Astrocyte (in vitro differentiated cells and primary cell): ENCODE measurements at regions not wholly inside any gene's neighbourhood (a gene's known extent, or its start where the extent isn't known, plus 50 kb on each side); places are given as distances from the start of the nearest gene placed in this dataset.

Source experiments
- DNase-seq: peaks from one replicate; pipeline ENCODE4 v3.0.0-alpha.2; 2010; ENCODE audit warnings: low read depth
- FAIRE-seq: peaks from 2 replicates; lab custom pipeline; 2011; peaks lifted over from hg19 to GRCh38; lab: Jason Lieb, UNC
- H2AFZ ChIP-seq: 2 replicates; pipeline ENCODE4 v1.6.0; 2012; ENCODE audit warnings: low read depth, low read length, inconsistent platforms
- H3K27ac ChIP-seq: 2 replicates; pipeline ENCODE4 v1.5.1; 2011; ENCODE audit warnings: low read depth, low read length, inconsistent platforms
- H3K27me3 ChIP-seq: 2 replicates; pipeline ENCODE4 v1.6.0; 2011; ENCODE audit warnings: low read length, inconsistent platforms; ENCODE audit not compliant: insufficient read depth
- H3K36me3 ChIP-seq: 2 replicates; pipeline ENCODE4 v1.5.1; 2011; ENCODE audit warnings: low read length, inconsistent platforms; ENCODE audit not compliant: insufficient read depth
- H3K4me1 ChIP-seq: 2 replicates; pipeline ENCODE4 v1.5.1; 2011; ENCODE audit warnings: low read length, inconsistent platforms; ENCODE audit not compliant: insufficient read depth
- H3K4me2 ChIP-seq: 2 replicates; pipeline ENCODE4 v1.6.0; 2012; ENCODE audit warnings: low read length, inconsistent platforms
- H3K4me3 ChIP-seq: 2 replicates; pipeline ENCODE4 v1.5.1; 2011; ENCODE audit warnings: low read depth, mild to moderate bottlenecking, low read length, inconsistent platforms; ENCODE audit not compliant: insufficient read depth
- H3K79me2 ChIP-seq: 2 replicates; pipeline ENCODE4 v1.6.0; 2012; ENCODE audit warnings: mild to moderate bottlenecking, low read length, inconsistent platforms; ENCODE audit not compliant: insufficient read depth
- H3K9ac ChIP-seq: 2 replicates; pipeline ENCODE4 v1.6.0; 2012; ENCODE audit warnings: mild to moderate bottlenecking, low read length, inconsistent platforms
- H3K9me3 ChIP-seq: 2 replicates; pipeline ENCODE4 v1.5.1; 2012; ENCODE audit warnings: low read depth, mild to moderate bottlenecking, low read length, inconsistent platforms; ENCODE audit not compliant: insufficient read depth
- H4K20me1 ChIP-seq: 2 replicates; pipeline ENCODE4 v1.6.0; 2012; ENCODE audit warnings: low read length, inconsistent platforms; ENCODE audit not compliant: insufficient read depth
- H3K27ac Mint-ChIP-seq: one replicate; pipeline ENCODE4 v1.8.0; 2021; ENCODE audit warnings: mild to moderate bottlenecking, mixed read lengths; ENCODE audit not compliant: unreplicated experiment
- H3K27me3 Mint-ChIP-seq: one replicate; pipeline ENCODE4 v1.8.0; 2021; ENCODE audit warnings: low read depth, mixed read lengths; ENCODE audit not compliant: unreplicated experiment
- H3K36me3 Mint-ChIP-seq: one replicate; pipeline ENCODE4 v1.8.0; 2021; ENCODE audit warnings: low read depth, mixed read lengths; ENCODE audit not compliant: unreplicated experiment
- H3K4me1 Mint-ChIP-seq: one replicate; pipeline ENCODE4 v1.8.0; 2021; ENCODE audit warnings: low read depth, mixed read lengths; ENCODE audit not compliant: unreplicated experiment
- H3K4me3 Mint-ChIP-seq: one replicate; pipeline ENCODE4 v1.8.0; 2021; ENCODE audit warnings: mild to moderate bottlenecking, moderate library complexity, mixed read lengths; ENCODE audit not compliant: unreplicated experiment
- H3K9me3 Mint-ChIP-seq: one replicate; pipeline ENCODE4 v1.8.0; 2021; ENCODE audit warnings: mild to moderate bottlenecking, mixed read lengths; ENCODE audit not compliant: unreplicated experiment
- EZH2 ChIP-seq: IDR thresholded peaks from 2 replicates; pipeline ENCODE4 v1.6.1; 2012; ENCODE audit warnings: mild to moderate bottlenecking, low read length, inconsistent platforms; ENCODE audit not compliant: insufficient read depth
- TF ChIP-seq, protein P1 (sequence below): IDR thresholded peaks from 2 replicates; pipeline ENCODE4 v1.5.1; 2011; ENCODE audit warnings: low read depth, mild to moderate bottlenecking, inconsistent platforms, low read length, moderate library complexity; ENCODE audit not compliant: insufficient read depth

DNA sequence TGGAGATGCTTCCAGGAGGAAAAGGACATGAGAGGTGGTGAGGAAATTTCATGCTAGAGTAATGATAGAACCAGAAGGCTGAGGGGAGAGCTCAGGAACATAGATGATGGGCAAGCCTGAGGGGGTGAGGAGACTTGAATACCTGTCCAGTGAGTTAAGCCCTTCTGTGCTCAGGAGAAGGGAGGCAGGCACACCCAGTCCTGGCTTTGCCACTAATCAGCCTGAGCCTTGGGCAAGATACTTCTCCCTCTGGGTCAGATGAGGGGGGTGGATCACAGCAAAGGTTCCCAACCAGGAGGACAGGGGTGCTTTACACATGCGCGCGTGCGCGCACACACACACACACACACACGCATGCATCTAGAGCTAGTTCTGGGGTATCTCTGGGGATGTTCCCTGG is 60.5 kb upstream of the KCNK12 start:
- no peak overlapping the region for H3K4me3 ChIP-seq
- peaks cover 13% of the 10 kb centered on the region for H3K4me1 ChIP-seq
- Mint-ChIP-seq H3K9me3 (no peaks in the 10 kb centered on the region), H3K27me3 (peaks cover 13% of the 10 kb centered on the region), H3K36me3 (peaks cover 2% of the 10 kb centered on the region), H3K4me3 (no peak overlapping the region), H3K4me1 (peaks cover 20% of the 10 kb centered on the region), H3K27ac (peak overlapping the region; percentile 76)
- DNase-seq (no peak), FAIRE-seq (no peak)
- H3K36me3 ChIP-seq = no peaks in the 10 kb centered on the region
- H3K4me2 ChIP-seq = peak overlapping the region; percentile 55
- TF ChIP-seq EZH2 = no peak
- TF ChIP-seq, protein P1, sequence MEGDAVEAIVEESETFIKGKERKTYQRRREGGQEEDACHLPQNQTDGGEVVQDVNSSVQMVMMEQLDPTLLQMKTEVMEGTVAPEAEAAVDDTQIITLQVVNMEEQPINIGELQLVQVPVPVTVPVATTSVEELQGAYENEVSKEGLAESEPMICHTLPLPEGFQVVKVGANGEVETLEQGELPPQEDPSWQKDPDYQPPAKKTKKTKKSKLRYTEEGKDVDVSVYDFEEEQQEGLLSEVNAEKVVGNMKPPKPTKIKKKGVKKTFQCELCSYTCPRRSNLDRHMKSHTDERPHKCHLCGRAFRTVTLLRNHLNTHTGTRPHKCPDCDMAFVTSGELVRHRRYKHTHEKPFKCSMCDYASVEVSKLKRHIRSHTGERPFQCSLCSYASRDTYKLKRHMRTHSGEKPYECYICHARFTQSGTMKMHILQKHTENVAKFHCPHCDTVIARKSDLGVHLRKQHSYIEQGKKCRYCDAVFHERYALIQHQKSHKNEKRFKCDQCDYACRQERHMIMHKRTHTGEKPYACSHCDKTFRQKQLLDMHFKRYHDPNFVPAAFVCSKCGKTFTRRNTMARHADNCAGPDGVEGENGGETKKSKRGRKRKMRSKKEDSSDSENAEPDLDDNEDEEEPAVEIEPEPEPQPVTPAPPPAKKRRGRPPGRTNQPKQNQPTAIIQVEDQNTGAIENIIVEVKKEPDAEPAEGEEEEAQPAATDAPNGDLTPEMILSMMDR = no peak
- no peak overlapping the region for H2AFZ ChIP-seq
- H3K9me3 ChIP-seq = no peaks in the 10 kb centered on the region
- H4K20me1 ChIP-seq = no peaks in the 10 kb centered on the region
- H3K27me3 ChIP-seq = no peaks in the 10 kb centered on the region
- no peak overlapping the region for H3K27ac ChIP-seq
- H3K79me2 ChIP-seq = no peaks in the 10 kb centered on the region
- H3K9ac ChIP-seq = no peak overlapping the region

DNA sequence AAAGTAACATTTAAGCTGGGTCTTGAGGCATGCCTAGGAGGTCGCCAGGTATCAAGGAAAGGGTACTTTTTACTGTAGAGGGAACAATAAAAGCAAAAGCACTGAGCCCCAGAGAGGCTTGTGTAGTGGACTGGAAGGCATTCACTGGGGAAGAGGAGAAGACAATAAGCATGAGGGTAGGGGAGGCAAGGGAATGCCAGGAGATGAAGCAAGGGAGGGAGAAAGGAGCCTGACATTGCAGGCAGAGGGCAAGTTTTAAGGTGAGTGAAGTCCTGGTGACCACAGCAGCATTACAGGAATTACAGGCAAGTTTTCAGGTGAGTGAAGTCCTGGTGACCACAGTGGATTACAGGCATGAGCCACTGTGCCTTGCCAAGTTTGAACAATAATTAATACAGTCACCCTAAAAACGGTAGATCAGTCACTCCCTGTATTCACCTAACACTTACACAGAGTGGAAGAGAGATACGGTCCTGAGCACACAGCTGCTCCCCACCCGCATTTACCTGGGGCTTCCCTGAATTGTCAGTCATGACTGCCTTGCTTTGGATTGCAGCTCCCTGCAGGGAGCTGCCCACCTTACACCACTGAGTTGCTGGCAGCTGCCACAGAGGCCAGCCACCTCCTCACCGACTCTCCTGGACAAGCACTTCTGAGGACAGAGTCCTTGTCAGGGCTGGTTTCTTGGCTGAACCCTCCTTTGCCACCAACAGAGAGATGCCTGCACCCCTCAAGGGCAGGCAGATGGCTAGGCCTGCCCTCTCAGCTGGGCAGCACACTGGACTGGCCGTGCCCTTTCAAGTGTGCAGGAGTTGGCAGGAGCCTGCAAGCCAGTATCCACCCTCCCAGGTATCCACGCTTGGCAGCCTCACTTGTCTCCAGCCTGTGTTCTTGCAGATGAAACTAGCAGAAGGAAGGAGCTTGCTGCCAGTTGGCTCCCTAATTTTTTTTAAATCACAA is 59.0 kb upstream of the KCNK12 start:
- Histone ChIP-seq H3K9ac (no peak overlapping the region), H2AFZ (no peak overlapping the region), H3K79me2 (no peaks in the 10 kb centered on the region), H3K27me3 (no peaks in the 10 kb centered on the region), H3K9me3 (no peaks in the 10 kb centered on the region), H3K27ac (no peak overlapping the region), H3K4me2 (no peak overlapping the region), H4K20me1 (no peaks in the 10 kb centered on the region), H3K36me3 (no peaks in the 10 kb centered on the region), H3K4me3 (no peak overlapping the region), H3K4me1 (peaks cover 13% of the 10 kb centered on the region)
- Mint-ChIP-seq H3K9me3 (no peaks in the 10 kb centered on the region), H3K27ac (no peak overlapping the region), H3K27me3 (peaks cover 13% of the 10 kb centered on the region), H3K36me3 (peaks cover 2% of the 10 kb centered on the region), H3K4me3 (no peak overlapping the region), H3K4me1 (peaks cover 20% of the 10 kb centered on the region)
- TF ChIP-seq EZH2 = no peak
- TF ChIP-seq, protein P1 = no peak
- DNase-seq (no peak), FAIRE-seq (no peak)

DNA sequence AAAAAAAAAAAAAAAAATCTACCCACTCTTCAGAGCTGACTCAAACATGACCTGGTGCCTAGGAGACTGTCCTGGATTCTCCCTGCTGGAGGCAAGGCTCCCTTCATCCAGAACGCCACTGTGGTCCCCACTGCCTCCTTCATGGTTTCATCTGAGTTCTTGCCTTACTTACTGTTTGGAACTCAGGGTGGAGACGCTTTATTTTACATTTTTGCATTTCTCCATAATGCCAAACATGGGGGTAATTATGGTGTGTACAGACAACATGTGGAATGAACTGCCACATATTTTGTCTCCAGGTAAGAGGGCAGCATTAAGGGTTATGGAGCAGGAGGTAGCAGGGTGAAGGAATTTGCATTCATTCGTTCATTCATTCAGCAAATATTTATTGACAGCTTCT is 58.1 kb upstream of the KCNK12 start:
- H3K9me3 Mint-ChIP-seq = no peaks in the 10 kb centered on the region
- Histone ChIP-seq H3K27me3 (no peaks in the 10 kb centered on the region), H3K9me3 (no peaks in the 10 kb centered on the region), H3K9ac (no peak overlapping the region), H3K36me3 (no peaks in the 10 kb centered on the region), H3K4me3 (no peak overlapping the region), H3K27ac (no peak overlapping the region), H2AFZ (no peak overlapping the region), H3K4me2 (no peak overlapping the region), H3K79me2 (no peaks in the 10 kb centered on the region), H4K20me1 (no peaks in the 10 kb centered on the region), H3K4me1 (peaks cover 13% of the 10 kb centered on the region)
- no peak for DNase-seq
- no peak overlapping the region for H3K4me3 Mint-ChIP-seq
- no peak overlapping the region for H3K27ac Mint-ChIP-seq
- peaks cover 2% of the 10 kb centered on the region for H3K36me3 Mint-ChIP-seq
- H3K4me1 Mint-ChIP-seq = peaks cover 20% of the 10 kb centered on the region
- FAIRE-seq = no peak
- H3K27me3 Mint-ChIP-seq = peaks cover 13% of the 10 kb centered on the region
- TF ChIP-seq, protein P1 = no peak
- no peak for TF ChIP-seq EZH2
